Erythroblast (primary cell): ENCODE measurements at regions not wholly inside any gene's neighbourhood (a gene's known extent, or its start where the extent isn't known, plus 50 kb on each side); places are given as distances from the start of the nearest gene placed in this dataset.

Experiments
- GATA1 ChIP-seq: IDR thresholded peaks from 2 replicates; pipeline ENCODE4 v1.6.1; 2011; ENCODE audit warnings: low read depth, mild to moderate bottlenecking, control low read depth, low read length, moderate library complexity
- POLR2A ChIP-seq: IDR thresholded peaks from 2 replicates; pipeline ENCODE4 v1.6.1; 2011; ENCODE audit warnings: mild to moderate bottlenecking, low read length

GRCh38 chr16:86249631-86250030 lies 260.7 kb upstream of the FOXF1 start:
- TF ChIP-seq POLR2A (no peak), GATA1 (no peak)
